IMR-90 (cell line): ENCODE measurements at regions not wholly inside any gene's neighbourhood (a gene's known extent, or its start where the extent isn't known, plus 50 kb on each side); places are given as distances from the start of the nearest gene placed in this dataset.

Experiments used
- ATAC-seq: fragments of 200-7000 bp; cut with Tn5 transposase; 2 replicates; pipeline ENCODE4 v1.9.1; 2020; ENCODE audit warnings: low read depth, mild to moderate bottlenecking, moderate library complexity
- BruUV-seq: library from RNA; stranded (reverse); fragments of 400-500 nt; replicated peaks from 2 replicates; lab custom pipeline; 2021; lab: Mats Ljungman, UMichigan
- CTCF ChIA-PET: fragments of 300-600 bp; formaldehyde crosslinking; extraction: SDS; loops from one replicate; lab custom pipeline; 2021; ENCODE audit warnings: antibody characterized with exemption; lab: Yijun Ruan, JAX
- POLR2A ChIA-PET: fragments of 300-600 bp; sonication (Branson Sonifier 250); formaldehyde crosslinking; loops from one replicate; lab custom pipeline; 2022; ENCODE audit warnings: antibody characterized with exemption; ENCODE audit not compliant: unreplicated experiment; lab: Charles Lee
- DNase-seq: peaks from one replicate; pipeline ENCODE4 v3.0.0; 2013
- H2AFZ ChIP-seq: replicated peaks from 2 replicates; pipeline ENCODE3; 2013; ENCODE audit warnings: low read length, mild to moderate bottlenecking; ENCODE audit not compliant: poor library complexity
- H2AK5ac ChIP-seq: 2 replicates; pipeline ENCODE4 v1.6.1; 2013; ENCODE audit warnings: low read depth, low read length, inconsistent platforms
- H2AK9ac ChIP-seq: replicated peaks from 2 replicates; pipeline ENCODE3; 2013; ENCODE audit warnings: mild to moderate bottlenecking, low read depth, low read length, moderate library complexity; ENCODE audit not compliant: poor library complexity
- H2BK120ac ChIP-seq: 2 replicates; pipeline ENCODE4 v1.6.1; 2013; ENCODE audit warnings: low read depth, low read length, inconsistent platforms
- H2BK15ac ChIP-seq: 3 replicates; pipeline ENCODE4 v1.6.1; 2013; ENCODE audit warnings: low read depth, low read length, inconsistent platforms
- H2BK20ac ChIP-seq: 2 replicates; pipeline ENCODE4 v1.6.1; 2013; ENCODE audit warnings: low read depth, mild to moderate bottlenecking, inconsistent platforms, low read length, moderate library complexity
- H2BK5ac ChIP-seq: 2 replicates; pipeline ENCODE4 v1.6.1; 2013; ENCODE audit warnings: mild to moderate bottlenecking, low read depth, low read length, inconsistent platforms; ENCODE audit not compliant: poor library complexity, severe bottlenecking
- H3K14ac ChIP-seq: replicated peaks from 2 replicates; pipeline ENCODE4 v1.6.1; 2013; ENCODE audit warnings: low read depth, low read length, inconsistent platforms
- H3K18ac ChIP-seq: 2 replicates; pipeline ENCODE4 v1.6.1; 2013; ENCODE audit warnings: low read depth, low read length, control low read depth
- H3K23ac ChIP-seq: 2 replicates; pipeline ENCODE4 v1.6.1; 2013; ENCODE audit warnings: low read depth, low read length, inconsistent platforms
- H3K27ac ChIP-seq: 2 replicates; pipeline ENCODE4 v1.5.1; 2013; ENCODE audit warnings: mild to moderate bottlenecking, control low read depth, low read length; ENCODE audit not compliant: insufficient read depth
- H3K27me3 ChIP-seq: 2 replicates; pipeline ENCODE4 v1.6.1; 2013; ENCODE audit warnings: low read length; ENCODE audit not compliant: control insufficient read depth, insufficient read depth
- H3K36me3 ChIP-seq: 2 replicates; pipeline ENCODE4 v1.6.1; 2013; ENCODE audit warnings: low read length, mixed read lengths; ENCODE audit not compliant: control insufficient read depth, insufficient read depth
- H3K4ac ChIP-seq: 2 replicates; pipeline ENCODE4 v1.6.1; 2013; ENCODE audit warnings: low read depth, low read length, inconsistent platforms
- H3K4me1 ChIP-seq: 2 replicates; pipeline ENCODE4 v1.6.1; 2013; ENCODE audit warnings: low read length, mixed read lengths; ENCODE audit not compliant: control insufficient read depth, insufficient read depth
- H3K4me2 ChIP-seq: 2 replicates; pipeline ENCODE4 v1.6.1; 2013; ENCODE audit warnings: low read depth, mild to moderate bottlenecking, control low read depth, low read length, moderate library complexity
- H3K4me3 ChIP-seq: 2 replicates; pipeline ENCODE4 v1.5.1; 2013; ENCODE audit warnings: low read depth, mild to moderate bottlenecking, control low read depth, low read length, moderate library complexity; ENCODE audit not compliant: insufficient read depth
- H3K56ac ChIP-seq: 2 replicates; pipeline ENCODE4 v1.6.1; 2013; ENCODE audit warnings: low read length, inconsistent platforms; ENCODE audit not compliant: insufficient read depth; ENCODE audit errors: extremely low read depth
- H3K79me1 ChIP-seq, 2 experiments: 2 replicates each; pipeline ENCODE4 v1.6.1; 2013; ENCODE audit warnings: low read length in 2 of 2, inconsistent platforms in 1 of 2, low read depth in 1 of 2
- H3K9ac ChIP-seq: 2 replicates; pipeline ENCODE4 v1.6.1; 2013; ENCODE audit warnings: low read depth, low read length, control low read depth
- H3K9me1 ChIP-seq: 2 replicates; pipeline ENCODE4 v1.6.1; 2013; ENCODE audit warnings: low read length, inconsistent platforms; ENCODE audit not compliant: insufficient read depth
- H3K9me3 ChIP-seq: 2 replicates; pipeline ENCODE4 v1.6.1; 2013; ENCODE audit warnings: low read length; ENCODE audit not compliant: control insufficient read depth, insufficient read depth
- H4K20me1 ChIP-seq: 2 replicates; pipeline ENCODE4 v1.6.1; 2013; ENCODE audit warnings: low read length, inconsistent platforms; ENCODE audit not compliant: insufficient read depth
- H4K5ac ChIP-seq: 2 replicates; pipeline ENCODE4 v1.6.1; 2013; ENCODE audit warnings: mild to moderate bottlenecking, low read depth, low read length, control low read depth
- H4K8ac ChIP-seq, 2 experiments: 2 replicates each; pipeline ENCODE4 v1.6.1; 2013; ENCODE audit warnings: low read depth in 2 of 2, low read length in 2 of 2, control low read depth in 1 of 2, inconsistent platforms in 1 of 2
- H4K91ac ChIP-seq: 2 replicates; pipeline ENCODE4 v1.6.1; 2013; ENCODE audit warnings: low read depth, low read length, inconsistent platforms; ENCODE audit not compliant: insufficient read depth
- BHLHE40 ChIP-seq: fragments of 150-350 bp; IDR thresholded peaks from 2 replicates; pipeline ENCODE4 v1.6.1; 2016; ENCODE audit warnings: mild to moderate bottlenecking, low read depth, low read length
- CEBPB ChIP-seq: IDR thresholded peaks from 2 replicates; pipeline ENCODE4 v1.6.1; 2012; ENCODE audit warnings: low read depth, low read length, improper control_type of control experiment
- CHD1 ChIP-seq: IDR thresholded peaks from 2 replicates; pipeline ENCODE4 v1.6.1; 2012; ENCODE audit warnings: low read depth, low read length, improper control_type of control experiment
- CTCF ChIP-seq: conservative IDR thresholded peaks from 2 replicates; pipeline ENCODE4 v1.5.1; 2012; ENCODE audit warnings: mild to moderate bottlenecking, low read depth, low read length, improper control_type of control experiment
- ELK1 ChIP-seq: fragments of 150-350 bp; IDR thresholded peaks from 2 replicates; pipeline ENCODE4 v1.6.1; 2016; ENCODE audit warnings: low read depth, mild to moderate bottlenecking, low read length, moderate library complexity, borderline replicate concordance
- FOS ChIP-seq: fragments of 150-350 bp; IDR thresholded peaks from 2 replicates; pipeline ENCODE4 v1.6.1; 2016; ENCODE audit warnings: low read depth, low read length
- MAFK ChIP-seq: IDR thresholded peaks from 2 replicates; pipeline ENCODE4 v1.6.1; 2012; ENCODE audit warnings: low read depth, low read length, improper control_type of control experiment
- MAZ ChIP-seq: IDR thresholded peaks from 2 replicates; pipeline ENCODE4 v1.6.1; 2012; ENCODE audit warnings: low read depth, mild to moderate bottlenecking, low read length, improper control_type of control experiment, moderate library complexity, borderline replicate concordance
- MXI1 ChIP-seq: IDR thresholded peaks from 2 replicates; pipeline ENCODE4 v1.6.1; 2012; ENCODE audit warnings: low read depth, mild to moderate bottlenecking, low read length, moderate library complexity, borderline replicate concordance
- NFE2L2 ChIP-seq: fragments of 150-350 bp; IDR thresholded peaks from 2 replicates; pipeline ENCODE4 v1.6.1; 2016; ENCODE audit warnings: low read depth, mild to moderate bottlenecking, low read length
- POLR2A ChIP-seq: IDR thresholded peaks from 2 replicates; pipeline ENCODE4 v1.6.1; 2012; ENCODE audit warnings: mild to moderate bottlenecking, low read depth, low read length
- RAD21 ChIP-seq: IDR thresholded peaks from 2 replicates; pipeline ENCODE4 v1.6.1; 2012; ENCODE audit warnings: low read length, improper control_type of control experiment
- RCOR1 ChIP-seq: IDR thresholded peaks from 2 replicates; pipeline ENCODE4 v1.6.1; 2012; ENCODE audit warnings: mild to moderate bottlenecking, low read length, improper control_type of control experiment; ENCODE audit not compliant: insufficient replicate concordance
- RFX5 ChIP-seq: IDR thresholded peaks from 2 replicates; pipeline ENCODE4 v1.8.0; 2012; ENCODE audit warnings: low read depth, mild to moderate bottlenecking, low read length, moderate library complexity
- SMC3 ChIP-seq: fragments of 150-350 bp; IDR thresholded peaks from 2 replicates; pipeline ENCODE4 v1.6.1; 2016; ENCODE audit warnings: low read depth, mild to moderate bottlenecking, antibody characterized with exemption, low read length, moderate library complexity
- USF2 ChIP-seq: fragments of 150-350 bp; IDR thresholded peaks from 2 replicates; pipeline ENCODE4 v1.6.1; 2017; ENCODE audit warnings: mild to moderate bottlenecking, antibody characterized with exemption, low read length, low read depth
- WGBS, 2 experiments: methylation state at CpG; one replicate each; pipeline versions ENCODE4 v1.1.5 to v1.1.7; 2013; ENCODE audit warnings: missing lambda C conversion rate in 2 of 2; ENCODE audit not compliant: insufficient read length in 1 of 2; ENCODE audit errors: extremely low coverage in 2 of 2; 5-methylcytosine and 5-hydroxymethylcytosine counted together
- dilution Hi-C: fragments of 300-500 bp; cut with HindIII; formaldehyde crosslinking; loops from one replicate; pipeline ENCODE4 v1.14.3; 2018; ENCODE audit warnings: low sequenced_read_pairs; ENCODE audit not compliant: unreplicated experiment
- in situ Hi-C: fragments of 300-500 bp; cut with MboI; formaldehyde crosslinking; loops from 3 replicates; pipeline ENCODE4 v1.14.3; 2019; ENCODE audit warnings: low sequenced_read_pairs, inconsistent platforms, mixed read lengths
- intact Hi-C: fragments of 100-400 bp; cut with micrococcal nuclease; formaldehyde crosslinking; loops from 2 replicates; pipeline ENCODE4 v1.10.0; 2022

- dilution Hi-C loops (no loop called here), intact Hi-C loops (no loop called here), in situ Hi-C loops (no loop called here)
- Histone ChIP-seq H4K91ac (no peak overlapping the region), H3K27ac (no peak overlapping the region), H4K8ac (no peak overlapping the region), H2BK5ac (no peak overlapping the region), H2BK120ac (no peak overlapping the region), H2BK15ac (no peak overlapping the region), H3K4ac (no peak overlapping the region), H3K27me3 (no peaks in the 10 kb centered on the region), H3K14ac (no peak overlapping the region), H3K9me3 (peaks cover 29% of the 10 kb centered on the region), H3K4me3 (no peak overlapping the region), H2AK9ac (no peak overlapping the region), H3K4me2 (no peak overlapping the region), H2BK20ac (no peak overlapping the region), H3K9me1 (no peaks in the 10 kb centered on the region), H4K20me1 (no peaks in the 10 kb centered on the region), H3K4me1 (no peaks in the 10 kb centered on the region), H3K56ac (no peak overlapping the region), H3K23ac (no peak overlapping the region), H2AK5ac (no peak overlapping the region), H3K79me1 (no peaks in the 10 kb centered on the region), H2AFZ (no peak overlapping the region), H3K18ac (no peak overlapping the region), H3K36me3 (no peaks in the 10 kb centered on the region), H3K9ac (no peak overlapping the region), H4K5ac (no peak overlapping the region)
- DNase-seq (no peak), ATAC-seq (no peak)
- POLR2A ChIA-PET: no interaction called here
- 60% methylated on average over 1 of the region's 17 CpGs; no CpG with 5 or more reads in 1 of the 2 experiments for WGBS, 2 experiments
- TF ChIP-seq RCOR1: no peak
- no peak for TF ChIP-seq MXI1
- no peak for TF ChIP-seq POLR2A
- no peak for TF ChIP-seq ELK1
- no peak for TF ChIP-seq CEBPB
- no peak for TF ChIP-seq CHD1
- no peak for TF ChIP-seq RAD21
- TF ChIP-seq USF2: no peak
- TF ChIP-seq RFX5: no peak
- TF ChIP-seq FOS: no peak
- TF ChIP-seq MAFK: no peak
- no peak for TF ChIP-seq CTCF
- TF ChIP-seq MAZ: no peak
- no peak for TF ChIP-seq SMC3
- no peak for TF ChIP-seq NFE2L2
- TF ChIP-seq BHLHE40: no peak
- CTCF ChIA-PET: no interaction called here
- no TSS peak for BruUV-seq
Observed at GRCh38 chr2:778731-779350, 101.6 kb upstream of the TMEM18 start.
